ENCODE measurements at regions not wholly inside any gene's neighbourhood (a gene's known extent, or its start where the extent isn't known, plus 50 kb on each side); places are given as distances from the start of the nearest gene placed in this dataset.

- DNase-seq = no peak
- Mint-ChIP-seq H3K4me3 (no peak overlapping the region), H3K4me1 (ENCODE audit: low read depth) (no peaks in the 10 kb centered on the region), H3K27me3 (no peaks in the 10 kb centered on the region), H3K27ac (no peak overlapping the region), H3K36me3 (ENCODE audit: low read depth) (no peaks in the 10 kb centered on the region), H3K9me3 (peaks cover 2% of the 10 kb centered on the region)
- ChIA-PET CTCF (no interaction called here), POLR2A (no interaction called here)
- Histone ChIP-seq H3K4me1 (ENCODE audit: insufficient read depth, low read length) (no peaks in the 10 kb centered on the region), H3K9me3 (ENCODE audit: control insufficient read depth in 1 of 2, insufficient read depth in 1 of 2, low read length in 2 of 2) (peaks cover 0 to under 1% of the 10 kb centered on the region in 2 experiments), H3K27me3 (ENCODE audit: control insufficient read depth in 1 of 2, insufficient read depth in 2 of 2, low read length in 2 of 2) (no peaks in the 10 kb centered on the region), H3K4me3 (ENCODE audit: low read length) (no peak overlapping the region), H3K27ac (ENCODE audit: low read depth in 1 of 2, low read length in 2 of 2) (no peak overlapping the region), H3K36me3 (ENCODE audit: insufficient read depth, low read length) (no peaks in the 10 kb centered on the region)
- ATAC-seq (ENCODE audit: poor library complexity) = no peak
- intact Hi-C loops (cut with DNase I, micrococcal nuclease) = no loop called here
- TF ChIP-seq CTCF (IDR thresholded peaks at IDR 0.05) = no peak
Measured at GRCh38 chr4:20576861-20577260, 123.4 kb upstream of the PACRGL start.

- no peak overlapping the region for H3K27ac Mint-ChIP-seq
- no peak for TF ChIP-seq CTCF (IDR thresholded peaks at IDR 0.05)
- H3K36me3 Mint-ChIP-seq (ENCODE audit: low read depth) = no peaks in the 10 kb centered on the region
- CTCF ChIA-PET = no interaction called here
- POLR2A ChIA-PET = no interaction called here
- H3K27ac ChIP-seq (ENCODE audit: low read depth in 1 of 2, low read length in 2 of 2) = no peak overlapping the region
- no peaks in the 10 kb centered on the region for H3K36me3 ChIP-seq (ENCODE audit: insufficient read depth, low read length)
- H3K9me3 ChIP-seq (ENCODE audit: control insufficient read depth in 1 of 2, insufficient read depth in 1 of 2, low read length in 2 of 2) = peaks cover 0 to 3% of the 10 kb centered on the region in 2 experiments
- no peaks in the 10 kb centered on the region for H3K27me3 ChIP-seq (ENCODE audit: control insufficient read depth in 1 of 2, insufficient read depth in 2 of 2, low read length in 2 of 2)
- H3K4me3 Mint-ChIP-seq = no peak overlapping the region
- H3K4me1 ChIP-seq (ENCODE audit: insufficient read depth, low read length) = no peaks in the 10 kb centered on the region
- no peaks in the 10 kb centered on the region for H3K4me1 Mint-ChIP-seq (ENCODE audit: low read depth)
- no peak for ATAC-seq (ENCODE audit: poor library complexity)
- intact Hi-C loops (cut with DNase I, micrococcal nuclease) = no loop called here
- H3K27me3 Mint-ChIP-seq = no peaks in the 10 kb centered on the region
- peaks cover 2% of the 10 kb centered on the region for H3K9me3 Mint-ChIP-seq
- no peak overlapping the region for H3K4me3 ChIP-seq (ENCODE audit: low read length)
- DNase-seq = no peak
Measured at GRCh38 chr4:20577702-20578101, 122.6 kb upstream of the PACRGL start.

GRCh38 chr4:20580907-20581306 lies 119.4 kb upstream of the PACRGL start:
- intact Hi-C loops (cut with DNase I, micrococcal nuclease) = no loop called here
- Histone ChIP-seq H3K27me3 (ENCODE audit: control insufficient read depth in 1 of 2, insufficient read depth in 2 of 2, low read length in 2 of 2) (no peaks in the 10 kb centered on the region), H3K9me3 (ENCODE audit: control insufficient read depth in 1 of 2, insufficient read depth in 1 of 2, low read length in 2 of 2) (peaks cover 0 to 3% of the 10 kb centered on the region in 2 experiments), H3K27ac (ENCODE audit: low read depth in 1 of 2, low read length in 2 of 2) (no peak overlapping the region), H3K36me3 (ENCODE audit: insufficient read depth, low read length) (no peaks in the 10 kb centered on the region), H3K4me3 (ENCODE audit: low read length) (no peak overlapping the region), H3K4me1 (ENCODE audit: insufficient read depth, low read length) (no peaks in the 10 kb centered on the region)
- no peak for TF ChIP-seq CTCF (IDR thresholded peaks at IDR 0.05)
- Mint-ChIP-seq H3K27ac (no peak overlapping the region), H3K4me1 (ENCODE audit: low read depth) (no peaks in the 10 kb centered on the region), H3K4me3 (no peak overlapping the region), H3K36me3 (ENCODE audit: low read depth) (no peaks in the 10 kb centered on the region), H3K9me3 (no peaks in the 10 kb centered on the region), H3K27me3 (no peaks in the 10 kb centered on the region)
- CTCF ChIA-PET = no interaction called here
- DNase-seq (no peak), ATAC-seq (ENCODE audit: poor library complexity) (no peak)
- POLR2A ChIA-PET = no interaction called here
